AG10803 (cell line): ENCODE measurements at regions not wholly inside any gene's neighbourhood (a gene's known extent, or its start where the extent isn't known, plus 50 kb on each side); places are given as distances from the start of the nearest gene placed in this dataset.

Experiments used
- DNase-seq: peaks from one replicate; pipeline ENCODE4 v3.0.0; 2010; ENCODE audit warnings: low read depth
- H3K4me3 ChIP-seq: 2 replicates; pipeline ENCODE4 v1.5.1; 2011; ENCODE audit warnings: mild to moderate bottlenecking, low read length, control low read depth
- CTCF ChIP-seq: conservative IDR thresholded peaks from 2 replicates; pipeline ENCODE4 v1.5.1; 2011; ENCODE audit warnings: mild to moderate bottlenecking, low read length, control low read depth, inconsistent platforms

- DNase-seq: no peak
- H3K4me3 ChIP-seq: no peak overlapping the region
- no peak for TF ChIP-seq CTCF
These were observed 619.9 kb downstream of the TBC1D22A start for GRCh38 chr22:47382164-47382890.

- TF ChIP-seq CTCF: no peak
- no peak overlapping the region for H3K4me3 ChIP-seq
- DNase-seq: no peak
These were observed 618.8 kb downstream of the TBC1D22A start for GRCh38 chr22:47381240-47381639.

- no peak overlapping the region for H3K4me3 ChIP-seq
- TF ChIP-seq CTCF: no peak
- no peak for DNase-seq
These were observed 618.2 kb downstream of the TBC1D22A start for GRCh38 chr22:47380692-47381091.

GRCh38 chr22:47379037-47379436 is 616.6 kb downstream of the TBC1D22A start:
- no peak for TF ChIP-seq CTCF
- H3K4me3 ChIP-seq: no peak overlapping the region
- no peak for DNase-seq

- DNase-seq: no peak
- H3K4me3 ChIP-seq: no peak overlapping the region
- no peak for TF ChIP-seq CTCF
These were observed 615.6 kb downstream of the TBC1D22A start for GRCh38 chr22:47377926-47378560.

GRCh38 chr22:47376901-47377505 is 614.6 kb downstream of the TBC1D22A start:
- no peak overlapping the region for H3K4me3 ChIP-seq
- 0 out of 2 replicates have a peak, but pooled peaks have one; percentile 10 for TF ChIP-seq CTCF
- peak; percentile 30 for DNase-seq

- no peak overlapping the region for H3K4me3 ChIP-seq
- no peak for TF ChIP-seq CTCF
- DNase-seq: no peak
These were observed 613.9 kb downstream of the TBC1D22A start for GRCh38 chr22:47376322-47376700.
